ENCODE measurements at regions not wholly inside any gene's neighbourhood (a gene's known extent, or its start where the extent isn't known, plus 50 kb on each side); places are given as distances from the start of the nearest gene placed in this dataset.

DNA sequence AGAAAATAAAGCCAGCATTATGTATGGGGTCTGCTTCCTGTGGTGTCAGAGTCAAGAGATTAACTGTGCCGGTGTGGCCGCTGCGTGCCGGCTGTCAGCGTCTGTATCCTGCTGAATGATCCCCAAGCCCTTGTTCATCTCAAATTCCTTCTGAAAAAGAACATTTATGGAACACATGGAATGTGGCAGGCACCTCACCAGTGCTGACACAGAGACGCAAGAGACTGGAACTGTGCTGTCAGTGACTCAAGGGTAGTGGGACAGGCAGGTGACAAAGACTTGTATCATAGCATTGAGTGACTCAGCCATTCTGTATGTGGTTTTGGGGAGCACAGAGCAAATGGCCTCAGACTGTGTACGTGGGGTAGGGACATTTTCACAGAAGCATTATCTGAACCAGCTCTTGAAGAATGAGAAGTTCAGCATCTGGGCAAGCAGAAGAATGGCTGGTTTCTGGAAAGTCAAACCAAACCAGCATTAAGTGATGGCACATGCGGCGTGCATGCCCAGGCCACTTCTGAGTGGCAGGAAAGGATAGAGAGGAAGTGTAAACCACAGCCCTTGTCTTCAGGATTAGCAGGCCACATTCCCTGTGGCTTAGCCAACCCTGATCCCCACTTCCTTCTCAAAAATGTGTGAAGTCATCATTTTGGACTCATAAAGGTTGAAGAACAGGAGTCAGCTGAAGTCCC lies 54.0 kb upstream of the IRS2 start:
- Mint-ChIP-seq H3K9me3 (ENCODE audit: unreplicated experiment) (no peaks in the 10 kb centered on the region), H3K4me3 (ENCODE audit: unreplicated experiment) (no peak overlapping the region), H3K36me3 (ENCODE audit: insufficient read depth, unreplicated experiment) (no peaks in the 10 kb centered on the region), H3K27ac (ENCODE audit: low read depth, unreplicated experiment) (peak overlapping the region; percentile 41), H3K4me1 (ENCODE audit: insufficient read depth, unreplicated experiment) (peaks cover 16% of the 10 kb centered on the region), H3K27me3 (ENCODE audit: insufficient read depth, unreplicated experiment) (no peaks in the 10 kb centered on the region)
- intact Hi-C loops (cut with micrococcal nuclease): no loop called here
- ChIA-PET POLR2A (no interaction called here), CTCF (interaction anchor here (0.6 to 0.7 kb wide), 2 partner anchors 25 to 696 kb away, joined by 3 to 6 read pairs; no protein-coding TSS in a partner anchor)
- BruUV-seq (replicated peaks): no TSS peak
- TF ChIP-seq, protein P1, sequence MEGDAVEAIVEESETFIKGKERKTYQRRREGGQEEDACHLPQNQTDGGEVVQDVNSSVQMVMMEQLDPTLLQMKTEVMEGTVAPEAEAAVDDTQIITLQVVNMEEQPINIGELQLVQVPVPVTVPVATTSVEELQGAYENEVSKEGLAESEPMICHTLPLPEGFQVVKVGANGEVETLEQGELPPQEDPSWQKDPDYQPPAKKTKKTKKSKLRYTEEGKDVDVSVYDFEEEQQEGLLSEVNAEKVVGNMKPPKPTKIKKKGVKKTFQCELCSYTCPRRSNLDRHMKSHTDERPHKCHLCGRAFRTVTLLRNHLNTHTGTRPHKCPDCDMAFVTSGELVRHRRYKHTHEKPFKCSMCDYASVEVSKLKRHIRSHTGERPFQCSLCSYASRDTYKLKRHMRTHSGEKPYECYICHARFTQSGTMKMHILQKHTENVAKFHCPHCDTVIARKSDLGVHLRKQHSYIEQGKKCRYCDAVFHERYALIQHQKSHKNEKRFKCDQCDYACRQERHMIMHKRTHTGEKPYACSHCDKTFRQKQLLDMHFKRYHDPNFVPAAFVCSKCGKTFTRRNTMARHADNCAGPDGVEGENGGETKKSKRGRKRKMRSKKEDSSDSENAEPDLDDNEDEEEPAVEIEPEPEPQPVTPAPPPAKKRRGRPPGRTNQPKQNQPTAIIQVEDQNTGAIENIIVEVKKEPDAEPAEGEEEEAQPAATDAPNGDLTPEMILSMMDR (IDR thresholded peaks at IDR 0.05; ENCODE audit: unreplicated experiment): no peak
- peak; percentile 49 for DNase-seq (ENCODE audit: unreplicated experiment)

DNA sequence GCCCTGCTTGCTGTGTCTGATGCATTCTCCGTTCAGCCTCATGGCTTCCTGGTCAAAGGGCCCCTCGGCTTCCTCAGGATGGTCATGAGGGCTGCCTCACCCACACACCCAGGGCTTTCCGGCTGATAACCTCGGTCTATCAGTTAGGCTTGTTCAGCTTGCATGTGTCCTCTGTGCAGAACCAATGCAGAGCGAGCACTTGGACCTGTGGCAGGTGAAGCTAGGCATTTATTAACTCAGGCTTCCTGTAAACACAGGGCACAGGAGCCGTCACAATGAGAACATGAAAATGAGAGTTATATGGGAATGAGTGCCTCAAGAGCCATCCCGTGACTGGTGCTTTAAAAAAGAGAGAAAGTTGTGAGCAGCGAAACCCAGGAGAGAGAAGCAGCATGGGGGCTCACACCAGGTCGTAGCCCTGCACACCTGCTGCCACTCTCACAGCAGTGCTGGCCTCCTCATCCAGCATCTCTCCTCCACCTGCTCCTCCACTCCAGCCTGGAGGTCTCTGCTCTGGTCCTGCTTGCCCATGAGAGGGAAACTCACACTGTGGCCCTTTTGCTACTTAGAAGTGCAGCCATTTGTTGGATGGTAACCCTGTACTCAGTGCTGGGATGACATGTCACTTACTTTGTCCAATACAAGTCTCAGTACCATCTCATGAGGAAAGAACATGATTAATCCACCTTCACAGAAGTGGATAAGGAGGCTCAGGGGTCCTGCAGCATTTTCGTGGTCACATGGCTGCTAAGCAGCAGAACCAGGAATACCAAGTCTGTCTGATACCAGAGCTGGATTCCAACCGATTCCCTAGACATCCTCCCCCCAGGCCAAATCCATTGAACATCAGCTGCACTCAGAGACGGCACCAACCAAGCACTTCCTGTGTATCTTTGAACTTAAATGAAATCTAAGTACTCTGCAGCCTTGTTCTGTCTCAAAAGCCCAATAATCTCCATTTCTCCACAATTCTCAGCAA lies 50.5 kb upstream of the IRS2 start:
- H3K27ac Mint-ChIP-seq (ENCODE audit: low read depth, unreplicated experiment): no peak overlapping the region
- H3K4me3 Mint-ChIP-seq (ENCODE audit: unreplicated experiment): no peak overlapping the region
- POLR2A ChIA-PET: no interaction called here
- H3K36me3 Mint-ChIP-seq (ENCODE audit: insufficient read depth, unreplicated experiment): no peaks in the 10 kb centered on the region
- H3K27me3 Mint-ChIP-seq (ENCODE audit: insufficient read depth, unreplicated experiment): no peaks in the 10 kb centered on the region
- DNase-seq (ENCODE audit: unreplicated experiment): no peak
- H3K9me3 Mint-ChIP-seq (ENCODE audit: unreplicated experiment): peaks cover 1% of the 10 kb centered on the region
- BruUV-seq (replicated peaks): no TSS peak
- peaks cover 16% of the 10 kb centered on the region for H3K4me1 Mint-ChIP-seq (ENCODE audit: insufficient read depth, unreplicated experiment)
- TF ChIP-seq, protein P1 (IDR thresholded peaks at IDR 0.05; ENCODE audit: unreplicated experiment): no peak
- CTCF ChIA-PET: no interaction called here
- intact Hi-C loops (cut with micrococcal nuclease): no loop called here

All from MCF 10A (cell line).